ENCODE measurements at regions not wholly inside any gene's neighbourhood (a gene's known extent, or its start where the extent isn't known, plus 50 kb on each side); places are given as distances from the start of the nearest gene placed in this dataset.

DNA sequence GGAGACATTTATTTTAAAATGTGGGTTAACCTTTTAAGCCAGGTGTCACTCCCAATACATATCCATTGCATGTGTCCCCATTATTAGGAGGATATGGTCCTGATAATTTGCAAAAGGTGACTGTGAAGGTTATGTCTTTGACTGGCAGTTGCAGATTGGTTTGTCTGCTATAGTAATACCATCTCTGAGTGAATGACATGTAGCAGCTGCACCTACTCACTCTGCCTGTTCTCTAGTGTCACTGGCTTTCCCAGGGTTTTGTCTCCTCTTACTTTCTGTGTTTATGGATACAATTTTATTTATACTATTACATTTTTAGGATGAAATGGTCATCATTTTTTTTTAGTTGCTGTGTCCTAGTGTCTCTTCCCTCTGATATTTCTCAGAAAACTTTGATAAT lies 393.2 kb downstream of the C3orf38 start:
- no peak for DNase-seq (ENCODE audit: low read depth, low spot score)
- ChIA-PET POLR2A (no interaction called here), CTCF (no interaction called here)
- TF ChIP-seq, protein P1, sequence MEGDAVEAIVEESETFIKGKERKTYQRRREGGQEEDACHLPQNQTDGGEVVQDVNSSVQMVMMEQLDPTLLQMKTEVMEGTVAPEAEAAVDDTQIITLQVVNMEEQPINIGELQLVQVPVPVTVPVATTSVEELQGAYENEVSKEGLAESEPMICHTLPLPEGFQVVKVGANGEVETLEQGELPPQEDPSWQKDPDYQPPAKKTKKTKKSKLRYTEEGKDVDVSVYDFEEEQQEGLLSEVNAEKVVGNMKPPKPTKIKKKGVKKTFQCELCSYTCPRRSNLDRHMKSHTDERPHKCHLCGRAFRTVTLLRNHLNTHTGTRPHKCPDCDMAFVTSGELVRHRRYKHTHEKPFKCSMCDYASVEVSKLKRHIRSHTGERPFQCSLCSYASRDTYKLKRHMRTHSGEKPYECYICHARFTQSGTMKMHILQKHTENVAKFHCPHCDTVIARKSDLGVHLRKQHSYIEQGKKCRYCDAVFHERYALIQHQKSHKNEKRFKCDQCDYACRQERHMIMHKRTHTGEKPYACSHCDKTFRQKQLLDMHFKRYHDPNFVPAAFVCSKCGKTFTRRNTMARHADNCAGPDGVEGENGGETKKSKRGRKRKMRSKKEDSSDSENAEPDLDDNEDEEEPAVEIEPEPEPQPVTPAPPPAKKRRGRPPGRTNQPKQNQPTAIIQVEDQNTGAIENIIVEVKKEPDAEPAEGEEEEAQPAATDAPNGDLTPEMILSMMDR (IDR thresholded peaks at IDR 0.05; ENCODE audit: insufficient read depth, low read length, missing control alignments) = no peak
- no peak overlapping the region for H3K4me3 ChIP-seq (ENCODE audit: low read depth, low read length)

DNA sequence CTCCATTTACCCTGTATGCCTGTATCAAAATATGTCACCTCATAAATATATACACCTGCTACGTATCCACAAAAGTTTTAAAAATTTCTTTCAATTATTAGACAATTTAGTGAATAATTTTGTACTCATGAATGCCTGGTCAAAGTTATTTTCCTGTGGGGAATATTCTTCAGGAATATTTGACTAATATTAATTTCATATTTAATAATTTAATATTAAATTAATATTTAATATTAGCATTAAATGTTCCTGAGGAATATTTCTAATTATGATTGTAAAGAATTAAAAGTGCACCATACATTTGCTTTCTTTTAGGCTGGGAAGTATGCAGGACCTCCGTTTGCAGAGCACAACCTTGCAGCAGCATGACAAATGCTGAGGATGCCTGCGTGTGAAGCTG lies 422.7 kb downstream of the C3orf38 start:
- ChIA-PET POLR2A (no interaction called here), CTCF (no interaction called here)
- TF ChIP-seq, protein P1 (IDR thresholded peaks at IDR 0.05; ENCODE audit: insufficient read depth, low read length, missing control alignments) = no peak
- no peak for DNase-seq (ENCODE audit: low read depth, low spot score)
- no peak overlapping the region for H3K4me3 ChIP-seq (ENCODE audit: low read depth, low read length)

DNA sequence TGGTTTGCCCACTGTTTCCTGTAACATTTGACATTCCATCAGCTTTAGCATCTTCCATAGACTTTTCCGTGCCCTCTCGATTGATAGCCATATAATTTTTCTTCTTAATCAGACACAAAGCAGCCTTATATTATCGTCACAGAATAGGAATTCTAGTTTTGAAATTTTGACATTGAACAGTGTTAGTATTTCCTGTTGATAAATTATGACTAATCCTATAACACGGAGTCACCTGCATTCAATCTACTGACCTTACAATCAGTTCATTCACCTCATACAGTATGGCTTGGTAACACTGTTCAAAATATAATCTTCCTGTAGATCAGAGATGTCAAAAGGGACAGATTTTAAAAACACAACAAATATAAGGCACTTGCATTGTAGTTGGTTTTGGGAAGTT lies 423.7 kb downstream of the C3orf38 start:
- CTCF ChIA-PET = no interaction called here

DNA sequence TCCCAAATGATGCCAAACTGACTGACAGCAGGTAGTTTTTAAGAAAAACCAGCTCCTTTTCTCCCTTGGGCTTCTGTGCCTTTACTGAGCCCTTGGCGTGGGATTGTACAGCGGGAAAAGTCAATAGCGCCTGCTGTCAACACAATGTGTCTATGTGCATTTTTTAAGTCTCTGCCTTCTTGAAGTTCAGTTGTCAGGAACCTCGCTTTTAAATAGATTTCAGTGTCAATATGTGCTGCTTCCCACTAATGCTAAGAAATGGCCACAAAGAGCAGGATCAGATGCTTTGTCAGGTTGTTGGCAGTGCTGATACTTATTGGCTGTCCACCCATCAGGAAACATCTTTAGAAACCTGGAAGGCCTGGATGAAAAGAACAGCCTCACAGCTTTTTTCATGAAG lies 424.4 kb downstream of the C3orf38 start:
- H3K4me3 ChIP-seq (ENCODE audit: low read depth, low read length) = no peak overlapping the region
- CTCF ChIA-PET = no interaction called here
- POLR2A ChIA-PET = no interaction called here
- TF ChIP-seq, protein P1 (IDR thresholded peaks at IDR 0.05; ENCODE audit: insufficient read depth, low read length, missing control alignments) = no peak
- no peak for DNase-seq (ENCODE audit: low read depth, low spot score)

More for the DNA sequence above, 423.7 kb downstream of the C3orf38 start:
- POLR2A ChIA-PET = no interaction called here
- no peak for DNase-seq (ENCODE audit: low read depth, low spot score)
- TF ChIP-seq, protein P1 (IDR thresholded peaks at IDR 0.05; ENCODE audit: insufficient read depth, low read length, missing control alignments) = no peak
- no peak overlapping the region for H3K4me3 ChIP-seq (ENCODE audit: low read depth, low read length)

DNA sequence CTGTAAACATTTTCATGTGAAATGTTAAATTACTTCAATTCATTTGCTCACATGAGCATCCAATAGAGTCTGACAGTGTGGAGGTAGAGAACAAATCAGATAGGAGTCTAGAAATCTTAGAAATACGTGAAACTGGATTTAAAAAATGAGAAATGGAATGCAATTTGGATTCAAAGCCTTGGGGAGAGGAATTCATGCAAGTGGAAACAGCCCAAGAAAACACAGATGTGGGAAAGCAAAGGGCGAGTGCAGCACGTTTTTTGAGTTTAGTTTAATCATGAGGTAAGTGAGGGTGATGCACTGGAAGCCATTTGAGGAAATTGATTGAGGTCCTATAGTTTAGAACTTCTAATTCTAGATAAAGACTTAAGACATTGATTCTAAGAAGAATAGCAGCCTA lies 434.7 kb downstream of the C3orf38 start:
- no peak for DNase-seq (ENCODE audit: low read depth, low spot score)
- H3K4me3 ChIP-seq (ENCODE audit: low read depth, low read length) = no peak overlapping the region
- CTCF ChIA-PET = no interaction called here
- TF ChIP-seq, protein P1 (IDR thresholded peaks at IDR 0.05; ENCODE audit: insufficient read depth, low read length, missing control alignments) = no peak
- POLR2A ChIA-PET = no interaction called here

DNA sequence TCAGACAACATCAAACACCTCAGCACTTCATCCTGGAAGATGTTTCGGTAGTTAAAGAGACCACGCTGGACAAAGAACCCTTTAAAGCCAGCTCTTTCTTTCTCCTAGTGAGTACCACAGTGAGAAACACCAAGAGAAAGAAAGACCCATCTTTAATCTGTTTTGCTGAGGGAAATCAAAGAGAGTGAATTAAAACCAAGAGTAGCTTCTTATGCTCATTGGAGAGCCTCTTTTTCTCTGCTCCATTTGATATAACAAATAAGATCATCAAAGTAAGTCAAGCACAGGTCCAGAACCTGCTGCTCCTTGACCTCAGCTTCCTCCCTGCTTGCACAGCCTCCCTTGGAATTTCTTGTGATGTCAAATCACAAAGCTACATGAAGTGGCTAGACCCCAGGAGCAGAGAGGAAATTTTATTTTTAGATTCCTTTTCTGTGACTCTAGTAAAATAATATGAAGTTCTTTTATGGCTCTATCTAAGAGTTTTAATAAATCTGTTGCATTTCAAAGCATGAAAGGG lies 436.4 kb downstream of the C3orf38 start:
- DNase-seq (ENCODE audit: low read depth, low spot score) = no peak
- CTCF ChIA-PET = no interaction called here
- POLR2A ChIA-PET = no interaction called here
- no peak overlapping the region for H3K4me3 ChIP-seq (ENCODE audit: low read depth, low read length)
- TF ChIP-seq, protein P1 (IDR thresholded peaks at IDR 0.05; ENCODE audit: insufficient read depth, low read length, missing control alignments) = no peak
